Endothelial cell of umbilical vein (primary cell): ENCODE measurements at regions not wholly inside any gene's neighbourhood (a gene's known extent, or its start where the extent isn't known, plus 50 kb on each side); places are given as distances from the start of the nearest gene placed in this dataset.

ENCODE experiments used
- BruUV-seq: library from RNA; stranded (reverse); fragments of 400-500 nt; replicated peaks from 2 replicates; lab custom pipeline; 2021; lab: Mats Ljungman, UMichigan
- CTCF ChIA-PET: fragments of 300-600, 350-600 bp; sonication (Branson Sonifier 250); formaldehyde crosslinking; loops from one replicate; lab custom pipeline; 2021; ENCODE audit warnings: antibody characterized with exemption, inconsistent platforms; lab: Charles Lee
- POLR2A ChIA-PET: fragments of 300-600, 350-600 bp; sonication (Branson Sonifier 250); formaldehyde crosslinking; loops from one replicate; lab custom pipeline; 2021; ENCODE audit warnings: antibody characterized with exemption, inconsistent platforms; lab: Charles Lee
- DNase-seq: peaks from one replicate; pipeline ENCODE4 v3.0.0-alpha.2; 2011; ENCODE audit warnings: low read depth, low spot score
- FAIRE-seq: peaks from 2 replicates; lab custom pipeline; 2011; peaks lifted over from hg19 to GRCh38; lab: Jason Lieb, UNC
- H2AFZ ChIP-seq: 2 replicates; pipeline ENCODE4 v1.6.0; 2012; ENCODE audit warnings: low read depth, low read length, control low read depth, inconsistent platforms
- H3K27ac ChIP-seq: 2 replicates; pipeline ENCODE4 v1.5.1; 2011; ENCODE audit warnings: low read depth, mild to moderate bottlenecking, control low read depth, low read length, moderate library complexity; ENCODE audit not compliant: insufficient read depth
- H3K27me3 ChIP-seq, 2 experiments: 2 replicates each; pipeline versions ENCODE4 v1.6.0 to v1.6.1; 2011; ENCODE audit warnings: low read length in 2 of 2, mixed read lengths in 1 of 2; ENCODE audit not compliant: control insufficient read depth in 2 of 2, insufficient read depth in 2 of 2
- H3K36me3 ChIP-seq, 2 experiments: 2 replicates in 1 of 2; 3 replicates in 1 of 2; pipeline ENCODE4 v1.5.1; 2011; ENCODE audit warnings: low read length in 2 of 2, mild to moderate bottlenecking in 1 of 2, moderate library complexity in 1 of 2; ENCODE audit not compliant: control insufficient read depth in 2 of 2, insufficient read depth in 2 of 2; ENCODE audit errors: extremely low read depth in 1 of 2
- H3K4me1 ChIP-seq: 3 replicates; pipeline ENCODE4 v1.5.1; 2011; ENCODE audit warnings: mild to moderate bottlenecking, low read length; ENCODE audit not compliant: control insufficient read depth, insufficient read depth; ENCODE audit errors: extremely low read depth
- H3K4me2 ChIP-seq: 2 replicates; pipeline ENCODE4 v1.6.1; 2011; ENCODE audit warnings: low read length, control low read depth, mixed read lengths; ENCODE audit not compliant: insufficient read depth
- H3K4me3 ChIP-seq, 3 experiments: fragments of 200-600 bp in 1 of 3; sonication (generic), shearing (Covaris generic) in 1 of 3; replicated peaks in 1 of 3; 2 replicates each; pipeline ENCODE4 v1.5.1; 2011 to 2016; ENCODE audit warnings: control low read depth in 3 of 3, low read length in 3 of 3, mild to moderate bottlenecking in 2 of 3, inconsistent platforms in 1 of 3, low read depth in 1 of 3, moderate library complexity in 1 of 3; ENCODE audit not compliant: insufficient read depth in 1 of 3
- H3K79me2 ChIP-seq: 2 replicates; pipeline ENCODE4 v1.6.0; 2012; ENCODE audit warnings: low read length, inconsistent platforms; ENCODE audit not compliant: control insufficient read depth, insufficient read depth
- H3K9ac ChIP-seq: replicated peaks from 2 replicates; pipeline ENCODE3; 2011; ENCODE audit warnings: low read length, control low read depth; ENCODE audit not compliant: insufficient read depth; ENCODE audit errors: extremely low read depth
- H3K9me1 ChIP-seq: replicated peaks from 3 replicates; pipeline ENCODE4 v1.6.0; 2011; ENCODE audit warnings: mild to moderate bottlenecking, low read length; ENCODE audit not compliant: control insufficient read depth, insufficient read depth; ENCODE audit errors: extremely low read depth
- H3K9me3 ChIP-seq: replicated peaks from 2 replicates; pipeline ENCODE4 v1.5.1; 2012; ENCODE audit warnings: low read length, inconsistent platforms; ENCODE audit not compliant: control insufficient read depth, insufficient read depth
- H4K20me1 ChIP-seq: replicated peaks from 2 replicates; pipeline ENCODE3; 2011; ENCODE audit warnings: mild to moderate bottlenecking, low read length; ENCODE audit not compliant: control insufficient read depth, insufficient read depth; ENCODE audit errors: extremely low read depth
- EZH2 ChIP-seq: IDR thresholded peaks from 2 replicates; pipeline ENCODE4 v1.6.1; 2012; ENCODE audit warnings: borderline replicate concordance, low read depth, mild to moderate bottlenecking, moderate library complexity, low read length, inconsistent platforms; ENCODE audit not compliant: severe bottlenecking
- FOS ChIP-seq: IDR thresholded peaks from 2 replicates; pipeline ENCODE4 v1.6.1; 2011; ENCODE audit warnings: mild to moderate bottlenecking, low read length, moderate library complexity, borderline replicate concordance; ENCODE audit not compliant: insufficient read depth
- GATA2 ChIP-seq: IDR thresholded peaks from 2 replicates; pipeline ENCODE4 v1.7.0; 2011; ENCODE audit warnings: low read depth, mild to moderate bottlenecking, moderate library complexity, mixed read lengths, low read length; ENCODE audit not compliant: insufficient read length, insufficient read depth
- JUN ChIP-seq: IDR thresholded peaks from 2 replicates; pipeline ENCODE4 v1.6.1; 2011; ENCODE audit warnings: borderline replicate concordance, low read depth; ENCODE audit not compliant: insufficient read length, insufficient read depth
- MYC ChIP-seq: IDR thresholded peaks from one replicate; pipeline ENCODE4 v1.6.1; 2011; ENCODE audit warnings: mild to moderate bottlenecking, low read depth, low read length
- POLR2A ChIP-seq: IDR thresholded peaks from 2 replicates; pipeline ENCODE4 v1.6.1; 2012; ENCODE audit warnings: low read depth, mild to moderate bottlenecking, control low read depth, low read length
- POLR2AphosphoS5 ChIP-seq: IDR thresholded peaks from 2 replicates; pipeline ENCODE4 v1.6.1; 2012; ENCODE audit warnings: low read depth, mild to moderate bottlenecking, control low read depth, low read length, moderate library complexity; ENCODE audit not compliant: insufficient read depth
- dilution Hi-C: fragments of 300-500 bp; cut with MboI; formaldehyde crosslinking; loops from one replicate; pipeline ENCODE4 v1.15.0; 2019; ENCODE audit warnings: low sequenced_read_pairs; ENCODE audit not compliant: extremely low pct_ligation_motif_present
- intact Hi-C: fragments of 100-400 bp; cut with micrococcal nuclease; formaldehyde crosslinking; loops from one replicate; pipeline ENCODE4 v1.10.0; 2022
- TF ChIP-seq, protein P1 (sequence below): IDR thresholded peaks from 2 replicates; pipeline ENCODE4 v1.6.1; 2011; ENCODE audit not compliant: insufficient read depth, insufficient read length
- TF ChIP-seq, protein P2 (sequence below), 2 donors: IDR thresholded peaks; 1 replicate in 1 of 2; 2 replicates in 1 of 2; pipeline ENCODE4 v1.5.1; 2011; ENCODE audit warnings: low read length in 2 of 2, mild to moderate bottlenecking in 2 of 2, moderate library complexity in 2 of 2, control low read depth in 1 of 2, inconsistent platforms in 1 of 2, low read depth in 1 of 2; ENCODE audit not compliant: insufficient read depth in 1 of 2; ENCODE audit errors: extremely low read depth in 1 of 2

- CTCF ChIA-PET, result no interaction called here
Measured at GRCh38 chrX:109927663-109928273, 75.1 kb upstream of the TMEM164 start.

More at GRCh38 chrX:109927663-109928273, 75.1 kb upstream of the TMEM164 start:
- no peak for FAIRE-seq
- Histone ChIP-seq H3K9me1 (no peaks in the 10 kb centered on the region), H3K4me3 (no peak overlapping the region), H3K79me2 (no peaks in the 10 kb centered on the region), H3K9me3 (no peaks in the 10 kb centered on the region), H3K27ac (no peak overlapping the region), H3K36me3 (no peaks in the 10 kb centered on the region), H3K4me2 (no peak overlapping the region), H3K27me3 (no peaks in the 10 kb centered on the region), H4K20me1 (no peaks in the 10 kb centered on the region), H3K9ac (no peak overlapping the region), H3K4me1 (no peaks in the 10 kb centered on the region), H2AFZ (no peak overlapping the region)
- intact Hi-C loops, result no loop called here
- BruUV-seq, result no TSS peak
- DNase-seq, result no peak
- POLR2A ChIA-PET, result no interaction called here
- dilution Hi-C loops, result no loop called here
- TF ChIP-seq EZH2, result no peak
- TF ChIP-seq POLR2A, result no peak
- no peak for TF ChIP-seq JUN
- TF ChIP-seq, protein P1, sequence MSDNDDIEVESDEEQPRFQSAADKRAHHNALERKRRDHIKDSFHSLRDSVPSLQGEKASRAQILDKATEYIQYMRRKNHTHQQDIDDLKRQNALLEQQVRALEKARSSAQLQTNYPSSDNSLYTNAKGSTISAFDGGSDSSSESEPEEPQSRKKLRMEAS, result no peak
- no peak for TF ChIP-seq POLR2AphosphoS5
- no peak for TF ChIP-seq MYC
- TF ChIP-seq, protein P2, sequence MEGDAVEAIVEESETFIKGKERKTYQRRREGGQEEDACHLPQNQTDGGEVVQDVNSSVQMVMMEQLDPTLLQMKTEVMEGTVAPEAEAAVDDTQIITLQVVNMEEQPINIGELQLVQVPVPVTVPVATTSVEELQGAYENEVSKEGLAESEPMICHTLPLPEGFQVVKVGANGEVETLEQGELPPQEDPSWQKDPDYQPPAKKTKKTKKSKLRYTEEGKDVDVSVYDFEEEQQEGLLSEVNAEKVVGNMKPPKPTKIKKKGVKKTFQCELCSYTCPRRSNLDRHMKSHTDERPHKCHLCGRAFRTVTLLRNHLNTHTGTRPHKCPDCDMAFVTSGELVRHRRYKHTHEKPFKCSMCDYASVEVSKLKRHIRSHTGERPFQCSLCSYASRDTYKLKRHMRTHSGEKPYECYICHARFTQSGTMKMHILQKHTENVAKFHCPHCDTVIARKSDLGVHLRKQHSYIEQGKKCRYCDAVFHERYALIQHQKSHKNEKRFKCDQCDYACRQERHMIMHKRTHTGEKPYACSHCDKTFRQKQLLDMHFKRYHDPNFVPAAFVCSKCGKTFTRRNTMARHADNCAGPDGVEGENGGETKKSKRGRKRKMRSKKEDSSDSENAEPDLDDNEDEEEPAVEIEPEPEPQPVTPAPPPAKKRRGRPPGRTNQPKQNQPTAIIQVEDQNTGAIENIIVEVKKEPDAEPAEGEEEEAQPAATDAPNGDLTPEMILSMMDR (IDR thresholded peaks at IDR 0.05; ENCODE audit: extremely low read depth in 1 of 2, insufficient read depth in 1 of 2, low read depth in 1 of 2, low read length in 2 of 2), result no peak
- no peak for TF ChIP-seq FOS
- no peak for TF ChIP-seq GATA2
